T-helper 1 cell treated with Interleukin-12 subunit alpha and Interleukin-12 subunit beta and Interleukin-4 antibody, amounts not matched to agents 30 μg/mL and 1 μg/mL, for 36 hours (primary cell): ENCODE measurements at regions not wholly inside any gene's neighbourhood (a gene's known extent, or its start where the extent isn't known, plus 50 kb on each side); places are given as distances from the start of the nearest gene placed in this dataset.

ENCODE experiments used
- H3K27ac Mint-ChIP-seq: one replicate; pipeline ENCODE4 v1.8.0; 2021; ENCODE audit warnings: mild to moderate bottlenecking, mixed read lengths
- H3K27me3 Mint-ChIP-seq: one replicate; pipeline ENCODE4 v1.8.0; 2021; ENCODE audit warnings: low read depth, mixed read lengths
- H3K36me3 Mint-ChIP-seq: one replicate; pipeline ENCODE4 v1.8.0; 2021; ENCODE audit warnings: low read depth, mixed read lengths
- H3K4me1 Mint-ChIP-seq: one replicate; pipeline ENCODE4 v1.8.0; 2021; ENCODE audit warnings: low read depth, mixed read lengths
- H3K4me3 Mint-ChIP-seq: one replicate; pipeline ENCODE4 v1.8.0; 2021; ENCODE audit warnings: mild to moderate bottlenecking, moderate library complexity, mixed read lengths
- H3K9me3 Mint-ChIP-seq: one replicate; pipeline ENCODE4 v1.8.0; 2021; ENCODE audit warnings: mixed read lengths

- Mint-ChIP-seq H3K27ac (no peak overlapping the region), H3K4me1 (no peaks in the 10 kb centered on the region), H3K9me3 (peaks cover 6% of the 10 kb centered on the region), H3K36me3 (no peaks in the 10 kb centered on the region), H3K27me3 (no peaks in the 10 kb centered on the region), H3K4me3 (no peak overlapping the region)
These were observed 903.0 kb upstream of the ATXN8OS start for GRCh38 chr13:69204620-69205019.

DNA sequence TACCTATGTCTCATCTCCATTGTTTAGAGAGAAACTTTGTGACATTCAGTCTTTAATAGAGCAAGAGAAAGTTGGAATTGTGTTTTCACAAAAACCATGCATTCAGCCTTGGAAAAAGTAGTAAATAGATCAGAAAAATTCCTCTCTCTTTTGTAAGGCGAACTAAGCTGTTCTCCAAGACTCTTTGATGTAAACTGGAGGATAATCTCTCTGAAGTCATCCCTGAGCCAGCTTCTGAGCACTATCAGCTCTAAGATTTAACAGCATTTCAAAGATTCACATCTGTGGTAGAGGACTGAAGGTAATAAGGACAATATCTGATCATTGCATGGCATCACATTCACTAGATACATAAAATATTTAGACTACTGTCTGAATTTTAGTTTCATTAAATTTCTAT is 904.6 kb upstream of the ATXN8OS start:
- H3K9me3 Mint-ChIP-seq: peaks cover 7% of the 10 kb centered on the region
- H3K27me3 Mint-ChIP-seq: no peaks in the 10 kb centered on the region
- no peaks in the 10 kb centered on the region for H3K36me3 Mint-ChIP-seq
- H3K4me1 Mint-ChIP-seq: no peaks in the 10 kb centered on the region
- H3K27ac Mint-ChIP-seq: no peak overlapping the region
- no peak overlapping the region for H3K4me3 Mint-ChIP-seq

GRCh38 chr13:69199664-69200063 is 908.0 kb upstream of the ATXN8OS start:
- no peaks in the 10 kb centered on the region for H3K36me3 Mint-ChIP-seq
- no peak overlapping the region for H3K27ac Mint-ChIP-seq
- H3K4me3 Mint-ChIP-seq: no peak overlapping the region
- H3K4me1 Mint-ChIP-seq: no peaks in the 10 kb centered on the region
- H3K9me3 Mint-ChIP-seq: peaks cover 9% of the 10 kb centered on the region
- no peaks in the 10 kb centered on the region for H3K27me3 Mint-ChIP-seq

DNA sequence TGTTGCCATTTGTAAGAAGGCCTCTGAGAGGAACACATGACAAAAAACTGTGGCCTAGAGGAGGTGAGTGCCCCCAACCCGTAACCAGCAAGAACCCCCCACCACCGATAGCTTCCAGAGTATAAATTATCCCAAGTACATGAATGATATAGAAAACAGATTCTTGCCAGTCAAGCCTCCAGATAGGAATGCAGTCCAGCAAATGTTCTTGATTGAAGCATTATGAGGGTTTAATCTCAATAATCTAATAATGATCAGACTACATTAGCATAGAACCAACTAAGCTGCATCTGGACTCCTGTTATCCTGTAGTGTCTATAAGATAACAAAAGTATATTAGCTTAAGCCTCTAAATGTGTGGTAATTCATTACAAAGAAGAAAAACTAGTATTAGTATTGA is 908.9 kb upstream of the ATXN8OS start:
- Mint-ChIP-seq H3K9me3 (peaks cover 12% of the 10 kb centered on the region), H3K27ac (no peak overlapping the region), H3K36me3 (no peaks in the 10 kb centered on the region), H3K27me3 (no peaks in the 10 kb centered on the region), H3K4me3 (no peak overlapping the region), H3K4me1 (no peaks in the 10 kb centered on the region)

- H3K9me3 Mint-ChIP-seq: peaks cover 12% of the 10 kb centered on the region
- no peak overlapping the region for H3K27ac Mint-ChIP-seq
- no peaks in the 10 kb centered on the region for H3K36me3 Mint-ChIP-seq
- no peak overlapping the region for H3K4me3 Mint-ChIP-seq
- H3K4me1 Mint-ChIP-seq: no peaks in the 10 kb centered on the region
- no peaks in the 10 kb centered on the region for H3K27me3 Mint-ChIP-seq
These were observed 913.5 kb upstream of the ATXN8OS start for GRCh38 chr13:69194130-69194529.

- H3K4me3 Mint-ChIP-seq: no peak overlapping the region
- no peak overlapping the region for H3K27ac Mint-ChIP-seq
- peaks cover 27% of the 10 kb centered on the region for H3K9me3 Mint-ChIP-seq
- no peaks in the 10 kb centered on the region for H3K36me3 Mint-ChIP-seq
- H3K27me3 Mint-ChIP-seq: no peaks in the 10 kb centered on the region
- no peaks in the 10 kb centered on the region for H3K4me1 Mint-ChIP-seq
These were observed 927.6 kb upstream of the ATXN8OS start for GRCh38 chr13:69180034-69180433.

DNA sequence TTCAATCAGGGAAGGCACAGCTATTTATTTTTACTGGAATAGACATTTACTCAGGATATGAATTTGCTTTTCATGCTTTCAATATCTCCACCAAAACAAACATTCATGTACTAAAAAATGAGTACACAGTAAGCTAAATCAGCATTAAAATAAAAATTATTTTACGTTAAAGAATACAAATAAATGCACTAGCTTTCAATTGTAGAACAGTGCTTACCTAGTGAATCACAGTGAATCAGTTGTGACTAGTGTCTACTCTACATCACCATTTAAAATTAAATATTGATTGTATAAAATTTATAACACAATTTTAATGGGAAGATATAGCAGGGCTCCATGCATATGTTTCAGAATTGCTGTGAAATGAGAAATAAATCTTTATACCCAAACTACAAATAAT is 929.6 kb upstream of the ATXN8OS start:
- Mint-ChIP-seq H3K4me3 (no peak overlapping the region), H3K36me3 (no peaks in the 10 kb centered on the region), H3K27me3 (no peaks in the 10 kb centered on the region), H3K27ac (no peak overlapping the region), H3K9me3 (peaks cover 22% of the 10 kb centered on the region), H3K4me1 (no peaks in the 10 kb centered on the region)

DNA sequence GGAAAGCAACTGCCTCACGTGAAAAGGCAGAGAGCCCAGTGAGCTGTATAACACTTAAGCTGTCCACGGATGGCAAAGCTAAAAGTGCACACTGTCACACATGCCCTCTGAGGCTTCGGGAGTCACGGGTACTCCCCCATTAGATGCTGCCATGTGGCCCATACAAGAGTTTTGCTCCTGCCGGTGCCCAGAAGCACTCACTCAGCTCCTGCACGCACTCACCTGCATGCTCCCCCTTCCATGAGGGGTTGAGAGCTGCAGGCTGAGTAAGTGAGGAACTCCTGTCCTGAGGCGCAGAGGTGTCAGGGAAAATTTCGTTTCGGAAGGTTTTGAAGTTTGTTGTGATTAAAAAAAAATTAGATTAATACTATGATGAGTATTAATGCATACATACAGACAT is 939.2 kb upstream of the ATXN8OS start:
- no peaks in the 10 kb centered on the region for H3K36me3 Mint-ChIP-seq
- no peak overlapping the region for H3K4me3 Mint-ChIP-seq
- peaks cover under 1% of the 10 kb centered on the region for H3K9me3 Mint-ChIP-seq
- no peak overlapping the region for H3K27ac Mint-ChIP-seq
- no peaks in the 10 kb centered on the region for H3K27me3 Mint-ChIP-seq
- H3K4me1 Mint-ChIP-seq: no peaks in the 10 kb centered on the region

- Mint-ChIP-seq H3K9me3 (peaks cover 10% of the 10 kb centered on the region), H3K27ac (no peak overlapping the region), H3K4me1 (no peaks in the 10 kb centered on the region), H3K4me3 (no peak overlapping the region), H3K27me3 (no peaks in the 10 kb centered on the region), H3K36me3 (no peaks in the 10 kb centered on the region)
These were observed 952.5 kb upstream of the ATXN8OS start for GRCh38 chr13:69155136-69155535.

DNA sequence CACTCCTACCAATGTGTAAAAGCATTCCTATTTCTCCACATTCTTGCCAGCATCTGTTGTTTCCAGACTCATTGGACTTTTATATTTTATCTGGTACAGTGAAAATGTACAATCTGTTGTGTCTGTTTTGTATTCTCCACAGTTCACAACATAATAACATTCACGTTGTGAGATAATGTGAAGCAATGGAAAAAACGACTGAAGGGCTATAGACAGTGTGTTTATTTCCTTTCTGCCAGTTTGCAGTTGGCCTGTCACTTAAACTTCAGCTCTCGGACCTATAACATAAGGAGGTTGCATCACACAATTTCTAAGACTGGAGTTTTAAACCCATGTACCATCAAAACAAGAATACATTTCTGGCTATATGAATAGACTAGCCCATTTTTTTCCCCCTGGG is 965.5 kb upstream of the ATXN8OS start:
- H3K4me3 Mint-ChIP-seq: no peak overlapping the region
- no peaks in the 10 kb centered on the region for H3K4me1 Mint-ChIP-seq
- no peak overlapping the region for H3K27ac Mint-ChIP-seq
- no peaks in the 10 kb centered on the region for H3K27me3 Mint-ChIP-seq
- peaks cover 5% of the 10 kb centered on the region for H3K9me3 Mint-ChIP-seq
- no peaks in the 10 kb centered on the region for H3K36me3 Mint-ChIP-seq

DNA sequence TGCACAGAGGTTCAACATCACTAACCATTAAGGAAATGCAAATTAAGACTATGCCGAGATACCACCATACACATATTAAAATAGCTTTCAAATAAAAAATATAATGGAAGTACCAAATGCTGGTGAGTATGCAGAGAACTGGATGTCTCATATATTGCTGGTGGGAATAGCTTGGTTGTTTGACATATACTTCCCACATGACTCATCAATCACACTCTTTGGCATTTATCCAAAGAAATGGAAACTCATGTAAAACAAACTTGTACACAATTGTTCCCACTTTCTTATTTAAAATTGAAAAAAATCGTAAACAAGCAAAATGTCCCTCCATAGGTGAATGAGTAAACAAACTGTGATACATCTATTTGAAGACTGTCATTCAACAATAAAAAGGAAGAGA is 982.6 kb upstream of the ATXN8OS start:
- H3K27ac Mint-ChIP-seq: no peak overlapping the region
- no peak overlapping the region for H3K4me3 Mint-ChIP-seq
- H3K27me3 Mint-ChIP-seq: no peaks in the 10 kb centered on the region
- peaks cover 46% of the 10 kb centered on the region for H3K9me3 Mint-ChIP-seq
- no peaks in the 10 kb centered on the region for H3K4me1 Mint-ChIP-seq
- H3K36me3 Mint-ChIP-seq: no peaks in the 10 kb centered on the region

- no peaks in the 10 kb centered on the region for H3K4me1 Mint-ChIP-seq
- no peak overlapping the region for H3K4me3 Mint-ChIP-seq
- H3K27me3 Mint-ChIP-seq: no peaks in the 10 kb centered on the region
- H3K9me3 Mint-ChIP-seq: peaks cover 7% of the 10 kb centered on the region
- no peaks in the 10 kb centered on the region for H3K36me3 Mint-ChIP-seq
- H3K27ac Mint-ChIP-seq: no peak overlapping the region
These were observed 997.6 kb upstream of the ATXN8OS start for GRCh38 chr13:69109891-69110525.

DNA sequence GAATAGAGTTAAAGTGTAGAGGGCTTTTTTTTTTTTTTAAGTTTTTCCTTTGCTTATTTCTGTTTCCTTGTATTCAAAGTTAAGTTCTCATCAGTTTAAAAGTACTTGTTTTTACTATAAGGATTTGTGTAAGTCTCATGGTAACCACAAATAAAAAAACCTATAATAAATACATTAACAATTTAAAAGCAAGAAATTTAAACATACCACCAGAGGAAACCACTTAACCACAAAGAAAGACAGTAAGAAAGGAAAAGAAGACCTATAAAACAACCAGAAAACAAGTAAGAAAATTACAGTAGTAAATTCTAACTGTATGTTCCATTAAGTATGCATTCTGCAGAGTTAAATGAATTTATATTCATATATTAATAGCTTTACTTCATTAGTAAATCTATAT is 999.1 kb upstream of the ATXN8OS start:
- no peak overlapping the region for H3K4me3 Mint-ChIP-seq
- no peaks in the 10 kb centered on the region for H3K27me3 Mint-ChIP-seq
- H3K27ac Mint-ChIP-seq: no peak overlapping the region
- no peaks in the 10 kb centered on the region for H3K4me1 Mint-ChIP-seq
- H3K36me3 Mint-ChIP-seq: no peaks in the 10 kb centered on the region
- peaks cover 11% of the 10 kb centered on the region for H3K9me3 Mint-ChIP-seq

GRCh38 chr13:69107436-69107835 is 1000.2 kb upstream of the ATXN8OS start:
- Mint-ChIP-seq H3K36me3 (no peaks in the 10 kb centered on the region), H3K9me3 (peaks cover 11% of the 10 kb centered on the region), H3K4me3 (no peak overlapping the region), H3K27me3 (no peaks in the 10 kb centered on the region), H3K27ac (no peak overlapping the region), H3K4me1 (no peaks in the 10 kb centered on the region)

GRCh38 chr13:69101841-69102240 is 1005.8 kb upstream of the ATXN8OS start:
- Mint-ChIP-seq H3K4me3 (no peak overlapping the region), H3K27me3 (no peaks in the 10 kb centered on the region), H3K9me3 (peaks cover 4% of the 10 kb centered on the region), H3K27ac (no peak overlapping the region), H3K4me1 (no peaks in the 10 kb centered on the region), H3K36me3 (no peaks in the 10 kb centered on the region)

DNA sequence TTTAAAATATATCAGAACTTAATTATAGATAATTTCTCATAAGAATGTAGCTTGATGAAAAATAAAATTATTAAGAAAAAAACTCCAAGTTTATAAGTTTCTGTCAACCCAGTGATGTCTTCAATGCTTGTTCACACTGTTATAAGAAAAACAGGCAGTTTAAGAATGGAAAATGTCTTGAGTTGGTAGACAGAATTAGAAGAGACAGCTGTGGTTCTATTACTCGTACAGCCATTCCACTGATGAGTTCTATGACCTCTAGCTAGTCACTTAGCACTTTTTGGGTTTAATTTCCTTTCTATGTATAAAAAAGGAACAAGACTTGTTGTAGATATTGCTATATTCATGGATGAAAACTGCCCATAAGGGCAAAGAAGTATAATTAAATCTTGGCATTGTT is 1013.1 kb upstream of the ATXN8OS start:
- Mint-ChIP-seq H3K27me3 (no peaks in the 10 kb centered on the region), H3K9me3 (peaks cover 8% of the 10 kb centered on the region), H3K36me3 (no peaks in the 10 kb centered on the region), H3K27ac (no peak overlapping the region), H3K4me1 (no peaks in the 10 kb centered on the region), H3K4me3 (no peak overlapping the region)
